ENCODE measurements at regions not wholly inside any gene's neighbourhood (a gene's known extent, or its start where the extent isn't known, plus 50 kb on each side); places are given as distances from the start of the nearest gene placed in this dataset.
A peak's percentile ranks its signal among the peaks of the same experiment; 100 is the strongest.

DNA sequence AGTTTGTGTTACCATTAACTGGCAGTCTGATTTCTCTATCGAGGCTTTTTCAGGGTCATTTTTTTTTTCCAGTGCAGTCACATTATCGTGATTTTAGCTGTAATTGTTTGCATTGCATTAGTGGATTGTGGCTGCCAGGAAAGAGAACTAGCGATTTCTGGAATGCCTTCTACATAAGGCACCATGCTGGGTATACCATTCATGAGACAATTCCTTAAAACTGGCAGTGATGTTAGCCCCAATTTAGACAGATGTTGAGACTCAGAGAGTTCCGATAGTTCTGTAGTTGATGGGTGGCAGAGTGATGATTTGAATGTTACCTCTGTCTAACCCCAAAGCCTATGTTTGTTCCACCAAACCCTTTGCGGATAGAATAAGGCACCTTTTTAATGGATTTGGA lies 175.4 kb upstream of the TENM3 start:
- H3K4me3 ChIP-seq (ENCODE audit: control insufficient read depth, low read depth, low read length) = no peak overlapping the region
- DNase-seq (ENCODE audit: low read depth) = no peak
- TF ChIP-seq CTCF (IDR thresholded peaks at IDR 0.05; ENCODE audit: control insufficient read depth, insufficient read depth, low read depth, low read length, missing control alignments) = no peak

GRCh38 chr4:182068920-182069319 lies 174.3 kb upstream of the TENM3 start:
- no peak overlapping the region for H3K4me3 ChIP-seq (ENCODE audit: control insufficient read depth, low read depth, low read length)
- TF ChIP-seq CTCF (IDR thresholded peaks at IDR 0.05; ENCODE audit: control insufficient read depth, insufficient read depth, low read depth, low read length, missing control alignments) = no peak
- no peak for DNase-seq (ENCODE audit: low read depth)

DNA sequence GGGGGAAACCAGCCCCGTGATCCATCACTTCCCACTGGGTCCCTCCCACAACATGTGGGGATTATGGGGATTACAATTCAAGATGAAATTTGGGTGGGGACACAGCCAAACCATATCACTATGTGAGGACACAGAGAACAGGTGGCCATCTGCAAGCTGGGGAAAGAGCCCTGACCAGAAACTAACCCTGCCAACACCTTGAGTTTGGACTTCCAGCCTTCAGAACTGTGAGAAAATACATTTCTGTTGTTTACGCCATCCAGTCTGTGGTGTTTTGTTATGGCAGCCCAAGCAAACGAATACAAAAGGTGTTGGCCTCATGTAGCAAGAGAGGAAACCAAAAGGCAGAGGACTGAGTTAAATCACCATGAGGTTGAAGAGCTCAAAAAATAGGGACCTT lies 169.9 kb upstream of the TENM3 start:
- TF ChIP-seq CTCF (IDR thresholded peaks at IDR 0.05; ENCODE audit: control insufficient read depth, insufficient read depth, low read depth, low read length, missing control alignments) = no peak
- no peak for DNase-seq (ENCODE audit: low read depth)
- H3K4me3 ChIP-seq (ENCODE audit: control insufficient read depth, low read depth, low read length) = no peak overlapping the region

DNA sequence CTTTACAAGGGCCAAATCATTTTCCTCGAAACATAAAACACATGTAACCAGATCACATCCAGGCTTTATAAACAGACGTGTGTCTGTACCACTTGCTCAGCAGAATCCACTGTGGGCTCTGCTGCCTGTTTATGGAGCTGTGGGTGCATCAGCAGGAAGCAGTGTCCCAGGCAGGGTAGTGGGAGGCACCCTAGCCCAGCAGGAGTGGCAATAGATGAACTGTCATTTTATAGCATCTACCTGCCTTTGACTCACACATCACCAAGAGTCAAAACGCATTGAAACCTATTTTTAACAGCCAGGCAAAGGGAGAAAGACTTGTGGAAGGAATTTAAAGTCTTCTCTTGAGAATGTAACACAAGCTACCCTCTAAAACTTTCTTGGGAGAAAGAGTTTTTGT lies 169.1 kb upstream of the TENM3 start:
- H3K4me3 ChIP-seq (ENCODE audit: control insufficient read depth, low read depth, low read length) = no peak overlapping the region
- no peak for DNase-seq (ENCODE audit: low read depth)
- TF ChIP-seq CTCF (IDR thresholded peaks at IDR 0.05; ENCODE audit: control insufficient read depth, insufficient read depth, low read depth, low read length, missing control alignments) = peak; percentile 5

- H3K4me3 ChIP-seq (ENCODE audit: control insufficient read depth, low read depth, low read length) = no peak overlapping the region
- no peak for TF ChIP-seq CTCF (IDR thresholded peaks at IDR 0.05; ENCODE audit: control insufficient read depth, insufficient read depth, low read depth, low read length, missing control alignments)
- peak; percentile 16 for DNase-seq (ENCODE audit: low read depth)
These were observed 168.4 kb upstream of the TENM3 start for GRCh38 chr4:182074810-182075209.

DNA sequence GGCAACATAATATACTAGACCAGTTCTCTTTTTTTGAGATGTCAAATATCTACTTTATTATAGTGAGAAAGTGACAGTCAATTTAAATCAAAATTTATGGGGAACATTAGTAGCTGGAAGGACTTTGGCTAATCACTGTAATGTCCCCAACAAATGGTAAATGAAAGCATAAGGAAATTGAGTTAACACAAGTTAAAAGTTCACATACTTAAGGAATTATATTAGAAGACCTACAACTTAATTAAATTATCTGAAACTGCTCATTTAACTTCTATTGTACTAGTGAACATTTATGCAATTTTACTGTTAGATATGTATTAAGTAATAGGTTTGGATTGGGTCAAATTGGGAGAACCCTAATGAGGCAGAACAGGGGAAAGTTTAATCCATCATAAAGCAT lies 160.3 kb upstream of the TENM3 start:
- no peak overlapping the region for H3K4me3 ChIP-seq (ENCODE audit: control insufficient read depth, low read depth, low read length)
- no peak for TF ChIP-seq CTCF (IDR thresholded peaks at IDR 0.05; ENCODE audit: control insufficient read depth, insufficient read depth, low read depth, low read length, missing control alignments)
- DNase-seq (ENCODE audit: low read depth) = no peak

All from AG09309 (cell line).